Posterior cingulate gyrus (tissue), 11 donors: ENCODE measurements at regions not wholly inside any gene's neighbourhood (a gene's known extent, or its start where the extent isn't known, plus 50 kb on each side); places are given as distances from the start of the nearest gene placed in this dataset.
"Not testable (repeated sequence)": the region's sequence is repeated elsewhere in the genome, so short reads cannot be mapped to it uniquely, and the experiment has no call there.

Experiments
- DNase-seq, 10 donors: peaks; one replicate each; pipeline versions ENCODE4 v3.0.0 to v3.0.0-alpha.2; 2020 to 2021; ENCODE audit warnings: mixed read lengths in 3 of 10
- intact Hi-C: fragments of 100-400 bp; cut with DNase I; formaldehyde crosslinking; loops from one replicate; pipeline ENCODE4 v1.15.1; 2023

DNA sequence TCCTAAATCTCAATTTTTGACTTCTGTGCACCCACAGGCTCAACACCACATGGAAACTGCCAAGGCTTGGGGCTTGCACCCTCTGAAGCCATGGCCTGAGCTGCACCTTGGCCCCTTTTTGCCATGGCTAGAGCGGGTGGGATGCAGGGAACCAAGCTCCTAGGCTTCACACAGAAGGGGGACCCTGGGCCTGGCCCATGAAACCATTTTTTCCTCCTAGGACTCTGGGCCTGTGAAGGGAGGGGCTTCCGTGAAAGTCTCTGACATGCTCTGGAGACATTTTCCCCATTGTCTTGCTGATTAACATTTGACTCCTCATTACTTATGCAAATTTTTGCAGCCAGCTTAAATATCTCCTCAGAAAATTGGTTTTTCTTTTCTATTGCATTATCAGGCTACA, 190.9 kb downstream of the MBL2 start:
- DNase-seq, intact Hi-C loops: not testable (repeated sequence)

DNA sequence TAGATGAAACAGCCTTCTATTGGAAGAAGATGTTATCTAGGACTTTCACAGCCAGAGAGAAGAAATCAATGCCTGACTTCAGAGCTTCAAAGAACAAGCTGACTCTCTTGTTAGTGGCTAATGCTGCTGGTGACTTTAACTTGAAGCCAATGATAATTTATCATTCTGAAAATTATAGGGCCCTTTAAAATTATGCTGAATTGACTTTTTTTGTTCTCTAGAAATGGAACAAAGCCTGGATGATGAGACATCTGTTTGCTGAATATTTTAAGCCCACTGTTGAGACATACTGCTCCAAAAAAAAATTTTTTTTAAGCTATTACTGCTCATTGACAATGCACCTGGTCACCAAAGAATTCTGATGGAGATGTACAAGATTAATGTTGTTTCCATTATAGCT, 189.2 kb downstream of the MBL2 start:
- DNase-seq, result no peak
- intact Hi-C loops, result no loop called here

DNA sequence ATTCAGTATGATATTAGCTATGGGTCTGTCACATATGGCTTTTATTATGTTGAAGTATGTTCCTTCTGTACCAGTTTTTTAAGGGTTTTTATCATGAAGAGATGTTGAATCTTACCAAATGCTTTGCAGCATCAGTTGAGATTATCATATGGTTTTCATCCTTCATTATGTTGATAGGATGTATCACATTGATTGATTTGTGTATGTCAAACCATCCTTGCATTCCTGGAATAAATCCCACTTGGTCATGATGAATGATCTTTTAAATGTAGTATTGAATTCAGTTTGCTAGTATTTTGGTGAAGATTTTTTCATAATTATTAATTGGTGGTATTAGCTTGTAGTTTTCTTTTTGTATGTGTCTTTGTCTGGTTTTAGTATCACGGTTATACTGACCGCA, 185.9 kb downstream of the MBL2 start:
- intact Hi-C loops, result no loop called here
- DNase-seq, result no peak

DNA sequence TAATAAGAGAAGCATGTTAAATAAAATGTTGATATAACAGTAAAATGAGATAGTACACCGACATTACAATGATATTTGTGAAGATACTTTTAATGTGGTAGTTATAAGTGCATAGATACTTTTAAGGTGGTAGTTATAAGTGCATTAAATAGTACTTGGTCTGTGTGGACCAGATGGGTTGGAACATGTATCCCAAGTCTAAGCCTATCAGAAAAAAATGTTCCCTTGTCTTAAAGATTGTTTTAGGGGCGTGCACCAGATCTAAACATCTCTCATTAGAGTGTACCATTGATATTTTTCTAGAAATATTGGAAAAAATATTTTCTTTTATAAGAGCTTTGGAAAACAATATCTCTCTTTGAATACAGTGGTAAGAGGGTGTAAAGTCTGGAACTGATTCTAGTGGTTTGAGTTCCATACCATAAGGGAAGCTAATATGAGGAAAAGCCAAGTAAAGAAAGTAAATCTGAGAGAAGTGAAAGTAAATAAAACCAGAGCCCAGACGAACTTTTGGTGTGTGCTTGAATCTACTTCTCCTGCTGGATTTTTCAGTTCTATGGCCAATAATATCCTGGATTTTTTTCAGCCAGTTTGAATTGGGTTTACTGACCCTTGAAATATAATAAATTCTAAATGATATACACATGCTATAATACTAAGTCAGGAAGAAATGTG, 175.3 kb downstream of the MBL2 start:
- DNase-seq, result no peak
- intact Hi-C loops, result no loop called here

DNA sequence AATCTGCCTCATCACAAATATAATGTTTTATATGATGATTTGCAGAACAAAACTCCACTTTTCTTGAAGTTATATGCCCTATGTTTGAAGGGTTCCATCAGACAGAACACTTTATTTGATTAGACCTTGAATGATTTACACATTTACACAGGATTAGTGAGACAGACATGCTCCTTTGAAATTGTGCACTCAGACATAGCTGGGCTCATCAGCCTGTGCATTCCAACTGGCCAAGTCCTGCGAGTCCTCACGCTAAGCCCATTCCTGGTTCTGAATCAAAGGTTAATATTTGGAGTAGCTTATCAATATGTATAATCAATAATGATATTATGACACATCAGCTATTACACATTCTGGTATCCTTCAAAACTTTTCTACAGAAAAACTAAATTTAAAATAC, 173.6 kb downstream of the MBL2 start:
- intact Hi-C loops, result no loop called here
- no peak for DNase-seq

DNA sequence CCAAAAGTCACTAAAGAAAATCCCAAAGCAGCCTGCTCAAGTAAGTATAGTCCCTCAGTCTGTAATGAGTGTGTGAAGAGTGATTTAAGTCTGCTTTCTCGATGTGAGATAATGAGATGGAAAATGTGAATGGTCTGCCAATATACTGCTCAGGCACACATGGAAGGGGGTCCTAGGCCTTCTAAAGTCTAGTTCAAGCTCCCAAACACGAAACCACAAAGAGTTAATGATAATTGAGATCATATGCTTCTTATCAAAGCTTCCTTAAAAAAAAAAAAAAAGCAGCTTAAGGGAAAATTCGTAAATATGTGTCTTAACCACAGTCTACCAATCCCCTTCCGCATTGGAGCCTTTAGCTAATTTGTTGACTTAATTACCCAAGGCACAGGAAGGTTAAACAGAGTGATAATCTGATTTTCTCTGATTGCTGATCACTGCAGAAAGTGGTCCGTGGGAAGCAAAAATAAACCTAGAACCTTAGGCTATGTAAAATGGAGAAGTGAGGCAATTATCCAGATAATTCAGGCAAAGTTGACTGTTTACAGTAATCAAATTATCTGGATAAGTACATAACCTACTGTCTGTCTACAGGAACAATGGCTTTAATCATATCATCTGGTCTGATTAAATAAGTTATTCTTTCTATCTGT, 172.9 kb downstream of the MBL2 start:
- no peak for DNase-seq
- intact Hi-C loops, result no loop called here

DNA sequence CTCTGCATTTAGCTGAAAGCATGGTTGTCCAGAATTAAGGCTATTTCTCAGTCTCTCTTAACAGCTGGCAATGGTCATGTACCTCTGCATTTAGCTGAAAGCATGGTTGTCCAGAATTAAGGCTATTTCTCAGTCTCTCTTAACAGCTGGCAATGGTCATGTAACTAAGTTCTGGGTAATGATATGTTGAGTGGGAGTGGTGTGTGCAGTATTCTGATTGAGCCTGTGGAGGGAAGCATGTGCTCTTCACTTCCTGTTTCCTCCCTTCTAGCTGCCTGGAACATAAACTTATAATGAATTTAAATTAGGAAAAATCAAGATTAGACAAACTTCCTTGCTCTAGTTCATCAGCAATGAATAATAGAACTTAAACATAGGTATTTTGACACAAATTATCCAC, 168.5 kb downstream of the MBL2 start:
- DNase-seq, intact Hi-C loops: not testable (repeated sequence)

DNA sequence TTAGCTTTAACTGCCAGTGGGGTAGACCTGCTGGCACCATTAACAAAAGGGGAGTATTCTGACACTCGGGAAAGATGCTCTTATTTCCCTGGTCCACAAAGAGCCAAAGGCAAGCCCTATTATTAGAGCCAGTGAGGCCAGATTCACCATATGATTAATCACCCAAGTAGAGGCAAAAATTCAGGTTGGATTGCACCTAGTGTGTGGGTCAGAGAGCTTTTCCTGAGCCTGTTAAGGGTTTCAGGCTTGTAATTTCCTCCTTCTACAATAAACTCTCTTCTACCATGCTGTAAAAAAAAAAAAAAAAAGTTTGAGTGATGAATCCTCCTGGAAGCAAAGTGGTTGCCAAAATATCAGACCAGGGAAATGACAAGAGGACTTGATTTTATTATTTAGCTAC, 163.5 kb downstream of the MBL2 start:
- intact Hi-C loops, result no loop called here
- DNase-seq, result no peak

DNA sequence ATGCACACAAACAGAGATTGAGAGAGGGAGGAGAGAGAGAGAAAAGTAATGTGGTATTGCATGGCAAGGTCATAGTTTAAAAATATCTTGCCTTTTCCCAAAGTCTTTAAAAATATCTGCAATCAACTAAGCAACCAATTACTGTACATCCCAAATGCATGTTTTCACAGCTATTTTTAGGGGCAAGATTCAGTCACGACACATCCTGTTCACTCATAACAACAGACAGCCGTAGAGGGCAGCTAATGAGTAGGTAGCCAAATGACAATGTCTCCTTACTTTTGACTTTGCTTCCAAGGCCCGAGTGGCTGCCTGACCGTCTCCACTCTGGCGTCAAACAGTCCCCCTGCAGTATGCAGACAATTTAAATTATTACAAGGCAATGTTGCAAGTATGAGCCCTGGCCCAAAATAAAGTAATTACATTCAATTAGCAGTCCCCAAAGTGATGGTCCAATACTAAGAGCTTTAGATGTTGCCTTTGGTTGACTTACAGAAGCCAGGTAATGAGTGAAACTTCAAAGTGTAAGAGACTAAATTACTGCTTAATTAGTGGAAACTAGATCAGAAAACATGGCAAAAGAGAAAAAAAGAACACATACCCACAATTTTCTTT, 162.9 kb downstream of the MBL2 start:
- no peak for DNase-seq
- intact Hi-C loops, result no loop called here

DNA sequence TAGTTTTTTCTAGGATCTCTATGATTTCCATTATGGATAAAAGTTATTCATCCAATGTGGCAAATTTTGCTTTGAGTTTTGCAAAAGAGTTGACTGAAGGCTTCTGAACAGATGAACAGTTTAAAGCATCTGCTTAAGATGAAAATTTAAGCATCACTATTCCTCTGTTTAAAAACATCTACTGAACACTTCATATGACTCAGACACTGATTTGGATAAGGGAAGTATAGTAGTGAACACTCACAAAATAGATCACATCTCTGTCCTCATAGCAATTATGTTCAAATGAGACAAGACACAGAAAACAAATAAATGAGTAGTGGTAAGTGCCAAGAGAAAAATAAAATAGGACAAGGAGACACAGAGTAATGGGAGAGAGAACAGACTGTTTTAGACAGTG, 157.3 kb downstream of the MBL2 start:
- DNase-seq, result no peak
- intact Hi-C loops, result no loop called here

DNA sequence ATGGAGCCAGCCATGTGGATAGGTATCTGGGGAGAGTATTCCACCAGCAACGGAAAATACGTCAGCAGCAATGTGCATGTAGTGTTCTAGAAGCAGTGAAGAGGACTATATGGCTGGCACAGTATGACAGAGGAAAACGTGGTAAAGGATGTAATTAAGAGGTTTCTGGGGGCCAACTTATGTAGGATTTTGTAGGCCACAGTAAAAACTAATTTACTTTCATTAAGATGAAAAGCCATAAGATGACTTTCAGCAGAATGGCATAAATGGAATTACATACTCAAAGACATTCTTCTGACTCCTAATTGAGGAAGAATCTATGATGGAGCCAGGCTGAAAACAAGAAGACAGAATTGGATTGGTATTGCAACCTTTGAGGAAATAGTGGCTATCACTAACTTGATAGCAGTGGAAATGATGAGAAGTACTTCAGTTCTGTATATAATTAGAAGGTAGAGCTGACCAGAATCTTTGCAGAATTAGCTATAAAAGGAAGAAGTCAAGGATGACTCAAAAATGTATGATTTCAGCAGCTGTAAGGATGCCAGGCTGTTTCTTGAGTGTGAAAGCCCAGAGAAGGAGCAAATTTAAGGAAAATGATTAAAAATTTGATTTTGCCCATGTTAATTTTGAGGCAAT, 156.7 kb downstream of the MBL2 start:
- DNase-seq, result no peak
- intact Hi-C loops, result no loop called here

DNA sequence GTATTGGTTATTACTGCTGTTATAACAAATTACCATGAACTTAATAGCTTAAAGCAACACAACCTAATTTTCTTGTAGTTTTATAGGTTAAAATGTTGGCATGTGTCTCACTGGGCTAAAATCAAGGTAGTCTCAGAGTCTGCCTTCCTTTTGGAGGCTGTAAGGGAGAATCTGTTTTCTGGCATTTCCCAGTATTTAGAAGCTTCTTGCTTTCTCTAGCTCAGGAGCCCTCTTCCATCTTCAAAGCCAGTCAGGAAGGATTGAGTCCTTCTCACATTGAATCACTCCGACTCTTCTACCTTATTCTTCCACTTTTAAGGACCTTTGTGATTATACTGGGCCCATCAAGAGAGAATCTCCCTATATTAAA, 156.2 kb downstream of the MBL2 start:
- intact Hi-C loops, result no loop called here
- no peak for DNase-seq

DNA sequence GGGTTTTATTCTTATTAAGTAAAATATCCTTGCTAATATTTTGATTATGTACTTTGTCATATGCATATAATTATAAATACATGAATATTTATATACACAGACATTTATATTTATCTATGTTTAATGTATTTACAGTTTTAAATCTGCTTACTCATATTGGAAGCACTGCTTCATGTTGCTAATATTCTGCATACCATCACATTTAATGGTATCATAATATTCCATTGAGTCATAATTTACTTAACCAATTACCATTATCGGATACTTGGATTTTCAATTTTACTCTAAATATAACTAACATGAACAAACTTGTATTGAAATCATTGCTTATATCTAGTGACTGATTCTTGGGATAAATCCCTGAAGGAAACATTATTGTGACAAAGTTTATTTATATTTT, 155.2 kb downstream of the MBL2 start:
- DNase-seq, result no peak
- intact Hi-C loops, result no loop called here

DNA sequence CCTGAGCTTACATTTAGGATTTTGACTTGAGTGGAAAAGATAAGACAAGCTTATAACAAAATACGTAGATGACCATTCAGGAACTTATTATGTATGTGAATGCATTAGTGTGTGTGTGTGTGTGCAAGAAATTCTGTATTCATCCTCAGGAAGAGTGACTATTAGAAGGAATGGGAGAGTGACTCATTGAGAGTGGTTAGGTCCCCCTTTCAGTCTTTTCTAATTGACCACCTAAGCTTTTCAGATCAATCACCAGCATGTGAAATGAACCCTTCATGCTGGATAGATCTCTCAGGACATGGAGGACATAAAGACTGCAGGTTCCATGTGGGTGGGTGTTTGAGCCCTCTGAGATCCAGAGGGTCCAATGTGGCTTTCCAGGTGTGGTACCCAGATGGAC, 153.5 kb downstream of the MBL2 start:
- no peak for DNase-seq
- intact Hi-C loops, result no loop called here

DNA sequence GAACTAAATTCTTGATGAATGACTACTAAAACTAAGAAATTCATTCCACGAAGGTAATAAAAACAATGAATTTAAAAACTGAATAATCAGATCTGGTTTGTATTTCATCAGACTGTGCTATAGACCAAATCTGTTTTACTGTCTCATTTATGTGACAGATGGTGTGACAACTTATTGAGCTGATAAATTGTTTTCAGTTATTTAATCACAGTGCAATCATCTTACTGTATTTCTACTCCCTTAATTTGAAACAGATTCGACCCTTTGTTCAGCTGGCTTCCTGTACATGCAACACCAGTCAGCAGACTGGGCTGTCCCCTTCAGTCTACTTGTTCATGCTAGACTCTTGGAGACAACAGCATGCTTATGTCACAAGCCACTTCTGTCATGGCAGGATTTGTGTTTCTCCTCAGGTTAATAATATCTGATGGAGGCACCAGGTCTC, 150.9 kb downstream of the MBL2 start:
- intact Hi-C loops, result no loop called here
- DNase-seq, result no peak

DNA sequence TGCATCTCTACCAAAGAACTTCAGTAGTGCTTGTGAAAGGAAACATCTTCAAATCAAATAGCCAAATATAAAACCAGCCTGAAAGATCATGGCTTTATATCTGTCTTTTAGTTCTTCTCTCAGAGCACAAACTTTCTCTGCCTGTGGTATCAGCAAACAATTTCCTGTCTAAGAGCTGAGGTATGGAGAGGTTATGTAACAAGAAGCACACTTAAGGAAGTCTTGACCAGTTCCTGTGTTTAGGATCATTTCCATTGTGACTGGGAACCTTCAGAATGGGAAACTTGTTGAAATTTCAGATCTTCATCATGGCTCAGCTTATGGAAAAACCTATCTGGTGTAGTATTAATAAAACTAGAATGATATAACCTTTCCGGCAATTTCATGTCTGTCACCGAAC, 148.8 kb downstream of the MBL2 start:
- DNase-seq, result no peak
- intact Hi-C loops, result no loop called here

DNA sequence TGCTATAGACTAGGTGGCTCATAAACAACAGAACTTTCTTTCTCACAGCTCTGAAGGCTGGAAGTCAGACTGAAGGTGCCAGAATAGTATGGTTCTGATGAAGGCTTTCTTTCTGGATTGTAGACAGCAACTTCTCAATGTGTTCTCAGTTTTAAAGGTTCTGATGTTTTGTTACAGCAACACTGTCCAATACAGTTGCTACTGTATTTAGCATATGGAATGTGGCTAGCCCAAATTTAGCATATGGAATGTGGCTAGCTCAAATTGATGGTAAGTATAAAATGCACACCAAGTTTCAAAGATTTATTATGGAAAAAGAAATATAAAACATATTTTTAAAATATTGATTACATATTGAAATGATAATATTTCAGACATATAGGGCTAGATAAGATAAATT, 145.3 kb downstream of the MBL2 start:
- DNase-seq, result no peak
- intact Hi-C loops, result no loop called here

DNA sequence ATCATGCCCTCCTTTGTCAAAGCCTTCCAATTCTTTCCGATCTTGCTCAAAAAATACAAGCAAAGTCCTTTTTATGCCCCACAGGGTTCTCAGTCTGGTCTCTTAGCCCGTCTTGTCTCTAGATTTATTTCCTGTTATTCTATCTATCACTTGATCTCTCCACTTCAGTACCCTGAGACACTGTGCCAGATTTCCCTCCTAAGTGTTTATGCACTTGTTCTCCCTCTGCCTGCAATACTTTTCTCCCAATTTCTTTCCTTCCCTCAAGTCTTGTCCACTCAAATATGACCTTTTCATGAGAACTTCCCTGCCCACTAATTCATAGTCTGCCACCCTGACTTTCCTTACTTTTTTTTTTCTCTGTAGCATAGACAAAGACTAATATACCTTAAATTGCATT, 141.4 kb downstream of the MBL2 start:
- DNase-seq, result no peak
- intact Hi-C loops, result no loop called here

DNA sequence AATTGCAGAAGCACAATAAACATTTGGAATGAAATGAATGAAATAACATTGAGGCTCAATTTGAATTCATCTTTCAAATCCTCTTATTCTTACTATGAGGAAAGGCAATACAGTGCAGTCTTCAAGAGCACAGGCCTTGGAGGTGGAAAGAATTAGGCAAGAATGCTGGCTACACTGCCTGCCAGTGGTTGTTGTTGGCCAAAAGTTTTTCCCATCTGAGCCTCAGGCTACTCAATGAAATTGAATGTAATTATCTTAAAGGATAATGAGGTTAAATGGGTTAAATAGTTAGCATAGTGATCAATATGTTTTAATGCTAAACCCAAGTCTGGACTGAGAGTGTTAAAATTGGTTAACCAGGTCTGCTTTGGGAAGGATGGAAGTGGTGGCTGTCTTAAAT, 140.9 kb downstream of the MBL2 start:
- intact Hi-C loops, result no loop called here
- DNase-seq, result no peak

DNA sequence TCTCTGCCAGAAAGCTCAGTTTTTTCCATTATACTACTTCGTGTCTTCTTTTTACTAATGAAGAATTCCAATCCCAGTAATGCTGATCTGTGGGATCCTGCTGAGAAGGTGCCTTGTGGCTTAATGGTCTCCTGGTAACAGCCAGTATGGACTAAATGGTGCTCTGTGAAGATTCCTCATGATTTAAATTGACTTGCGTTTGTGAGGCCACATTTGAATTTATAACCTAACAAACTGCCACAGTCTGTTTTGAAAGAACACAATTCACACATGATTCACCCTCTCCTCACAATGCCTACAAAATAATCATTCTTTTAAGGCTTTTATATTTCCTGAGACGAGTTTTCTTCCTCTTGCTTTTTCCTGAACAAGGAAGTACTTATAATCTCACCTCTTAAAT, 140.0 kb downstream of the MBL2 start:
- intact Hi-C loops, result no loop called here
- no peak for DNase-seq

DNA sequence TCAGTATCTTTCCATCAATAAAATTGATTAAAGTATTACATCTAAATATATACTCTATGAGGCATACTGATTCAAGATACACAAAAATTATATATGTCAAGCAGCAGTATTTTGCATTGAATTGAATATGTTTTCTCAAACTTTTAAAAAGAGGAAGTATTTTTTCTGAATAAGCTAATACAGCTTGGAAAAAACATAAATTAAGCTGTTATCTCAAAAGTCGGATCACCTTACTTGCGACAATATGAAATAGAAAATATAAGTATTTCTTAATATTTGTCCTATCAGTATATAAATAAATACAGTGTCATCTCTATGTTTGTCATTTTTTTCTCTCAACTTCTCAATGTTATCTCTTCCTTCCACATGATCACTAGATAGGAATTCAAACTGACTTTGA, 139.3 kb downstream of the MBL2 start:
- DNase-seq, result no peak
- intact Hi-C loops, result no loop called here

DNA sequence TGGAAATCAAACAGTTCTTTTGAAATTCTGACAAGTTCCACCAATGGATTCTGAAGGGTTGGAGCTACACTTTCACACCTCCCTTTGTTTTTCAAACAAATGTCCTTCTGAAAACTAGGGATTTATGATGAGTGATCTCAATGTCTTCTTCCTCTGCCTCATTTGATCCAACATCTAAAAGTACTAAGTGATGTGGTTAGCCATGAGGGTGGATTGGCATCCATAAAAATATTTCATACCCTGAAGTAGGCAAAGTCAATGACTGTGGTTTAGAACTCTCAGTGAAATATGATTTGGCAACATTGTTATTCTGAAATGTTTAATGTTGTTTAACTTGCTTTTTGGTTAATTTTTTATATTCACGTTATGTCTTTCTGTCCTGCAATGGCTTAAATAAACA, 136.9 kb downstream of the MBL2 start:
- intact Hi-C loops, result no loop called here

More for the DNA sequence above, 136.9 kb downstream of the MBL2 start:
- no peak for DNase-seq
